GM12878 (cell line): ENCODE measurements at regions not wholly inside any gene's neighbourhood (a gene's known extent, or its start where the extent isn't known, plus 50 kb on each side); places are given as distances from the start of the nearest gene placed in this dataset.

Experiments used
- ATAC-seq: fragments of 200-7000 bp; cut with Tn5 transposase; 3 replicates; pipeline ENCODE4 v1.9.1; 2020; ENCODE audit warnings: mild to moderate bottlenecking, moderate library complexity
- BruUV-seq: library from RNA; stranded (reverse); fragments of 400-500 nt; replicated peaks from 2 replicates; lab custom pipeline; 2021; lab: Mats Ljungman, UMichigan
- CTCF ChIA-PET: fragments of 300-600 bp; sonication (Branson Sonifier 250); formaldehyde crosslinking; extraction: SDS; loops from one replicate; lab custom pipeline; 2021; ENCODE audit warnings: inconsistent platforms; lab: Yijun Ruan, JAX
- POLR2A ChIA-PET: fragments of 350-600 bp; formaldehyde crosslinking; extraction: SDS; loops from one replicate; lab custom pipeline; 2021; ENCODE audit warnings: inconsistent platforms; lab: Charles Lee
- RAD21 ChIA-PET: fragments of 300-600 bp; sonication (Branson Sonifier 250); formaldehyde crosslinking; loops from one replicate; lab custom pipeline; 2023; ENCODE audit warnings: antibody characterized with exemption; ENCODE audit not compliant: unreplicated experiment; lab: Charles Lee
- SMC1A ChIA-PET: fragments of 300-600 bp; sonication (Branson Sonifier 250); formaldehyde crosslinking; loops from one replicate; lab custom pipeline; 2023; ENCODE audit not compliant: unreplicated experiment, uncharacterized antibody; lab: Charles Lee
- DNase-seq: peaks from one replicate; pipeline ENCODE4 v3.0.0-alpha.2; 2011; ENCODE audit warnings: low read depth, low spot score
- FAIRE-seq: peaks from 3 replicates; lab custom pipeline; 2011; peaks lifted over from hg19 to GRCh38; lab: Jason Lieb, UNC
- H2AFZ ChIP-seq: 2 replicates; pipeline ENCODE4 v1.6.0; 2011; ENCODE audit warnings: low read depth, low read length, control low read depth; ENCODE audit not compliant: control insufficient read depth
- H3K27ac ChIP-seq: 2 replicates; pipeline ENCODE4 v1.5.1; 2011; ENCODE audit warnings: control low read depth; ENCODE audit not compliant: control insufficient read depth, insufficient read depth
- H3K27me3 ChIP-seq, 2 experiments: replicated peaks in 1 of 2; 2 replicates each; pipeline versions ENCODE4 v1.6.0 to v1.6.1; 2011; ENCODE audit warnings: low read length in 1 of 2; ENCODE audit not compliant: control insufficient read depth in 2 of 2, insufficient read depth in 2 of 2
- H3K36me3 ChIP-seq, 2 experiments: 2 replicates each; pipeline ENCODE4 v1.5.1; 2011; ENCODE audit warnings: low read length in 1 of 2; ENCODE audit not compliant: control insufficient read depth in 2 of 2, insufficient read depth in 2 of 2
- H3K4me1 ChIP-seq: 2 replicates; pipeline ENCODE4 v1.6.1; 2011; ENCODE audit warnings: mild to moderate bottlenecking, low read length, moderate library complexity, mixed read lengths; ENCODE audit not compliant: control insufficient read depth, insufficient read depth
- H3K4me2 ChIP-seq: 2 replicates; pipeline ENCODE4 v1.6.0; 2011; ENCODE audit warnings: control low read depth; ENCODE audit not compliant: control insufficient read depth, insufficient read depth
- H3K4me3 ChIP-seq: fragments of 200-600 bp; sonication (generic); 2 replicates; pipeline ENCODE4 v1.5.1; 2016
- H3K79me2 ChIP-seq: 2 replicates; pipeline ENCODE4 v1.6.0; 2011; ENCODE audit warnings: low read length; ENCODE audit not compliant: control insufficient read depth, insufficient read depth
- H3K9ac ChIP-seq: 2 replicates; pipeline ENCODE4 v1.8.0; 2011; ENCODE audit warnings: low read length, control low read depth, mixed read lengths; ENCODE audit not compliant: control insufficient read depth, insufficient read depth
- H3K9me3 ChIP-seq: replicated peaks from 3 replicates; pipeline ENCODE4 v1.5.1; 2011; ENCODE audit warnings: mild to moderate bottlenecking, low read length; ENCODE audit not compliant: control insufficient read depth, insufficient read depth
- H4K20me1 ChIP-seq: 2 replicates; pipeline ENCODE4 v1.6.0; 2011; ENCODE audit not compliant: control insufficient read depth, insufficient read depth
- CHD1 ChIP-seq: IDR thresholded peaks from 2 replicates; pipeline ENCODE4 v1.6.1; 2012; ENCODE audit warnings: low read depth, low read length, improper control_type of control experiment
- REST ChIP-seq: IDR thresholded peaks from 2 replicates; pipeline ENCODE4 v1.6.1; 2012; ENCODE audit warnings: mild to moderate bottlenecking, low read depth, low read length
- WGBS: methylation state at CpG from one replicate; pipeline ENCODE4 v1.1.6; 2016; ENCODE audit warnings: low lambda C conversion rate; ENCODE audit not compliant: insufficient replicate concordance, insufficient coverage; ENCODE audit errors: missing lambda C conversion rate; 5-methylcytosine and 5-hydroxymethylcytosine counted together
- in situ Hi-C: fragments of 300-500 bp; cut with MboI; formaldehyde crosslinking; loops from 9 replicates; pipeline ENCODE4 v1.14.3; 2018; ENCODE audit warnings: mixed read lengths
- intact Hi-C: fragments of 100-400 bp; cut with micrococcal nuclease; formaldehyde crosslinking; loops from one replicate; pipeline ENCODE4 v1.14.2; 2022; ENCODE audit not compliant: unreplicated experiment

- ChIA-PET POLR2A (interaction anchor here (0.5 kb wide), 2 partner anchors 74 to 792 kb away, joined by 3 to 4 read pairs; no protein-coding TSS in a partner anchor), SMC1A (interaction anchor here (0.6 kb wide), 1 partner anchor 420 kb away, joined by 3 read pairs; no protein-coding TSS in a partner anchor), RAD21 (no interaction called here), CTCF (interaction anchor here (1.0 kb wide), 1 partner anchor 31 kb away, joined by 4 read pairs; no protein-coding TSS in a partner anchor)
- in situ Hi-C loops: no loop called here
- Histone ChIP-seq H3K4me1 (no peaks in the 10 kb centered on the region), H3K4me3 (no peak overlapping the region), H3K9ac (no peak overlapping the region), H3K9me3 (peaks cover 6% of the 10 kb centered on the region), H3K27ac (no peak overlapping the region), H3K79me2 (no peaks in the 10 kb centered on the region), H3K36me3 (peaks cover 4 to 5% of the 10 kb centered on the region in 2 experiments; a peak in 2 of 4 replicates), H3K4me2 (no peak overlapping the region), H4K20me1 (peaks cover 2% of the 10 kb centered on the region; the same call in 1 of the 2 replicates), H2AFZ (no peak overlapping the region), H3K27me3 (no peaks in the 10 kb centered on the region)
- DNase-seq (no peak), ATAC-seq (peak; percentile 53), FAIRE-seq (no peak)
- BruUV-seq: no TSS peak
- intact Hi-C loops: no loop called here
- 82% methylated on average over 4 of the region's 4 CpGs for WGBS
- peak; percentile 84 for TF ChIP-seq REST
- TF ChIP-seq CHD1: no peak
These were observed 131.6 kb upstream of the KLF14 start for GRCh38 chr7:130865408-130866236.
